KG1 (cell line): ENCODE measurements at regions not wholly inside any gene's neighbourhood (a gene's known extent, or its start where the extent isn't known, plus 50 kb on each side); places are given as distances from the start of the nearest gene placed in this dataset.

ENCODE experiments used
- DNase-seq: peaks from one replicate; lab custom pipeline; 2025; lab: John Stamatoyannopoulos, UW

- no peak for DNase-seq
These were observed 145.4 kb upstream of the C1orf174 start for GRCh38 chr1:4045397-4046010.

GRCh38 chr1:4046836-4047461, 146.9 kb upstream of the C1orf174 start:
- no peak for DNase-seq

- no peak for DNase-seq
These were observed 147.6 kb upstream of the C1orf174 start for GRCh38 chr1:4047666-4048065.

- no peak for DNase-seq
These were observed 148.0 kb upstream of the C1orf174 start for GRCh38 chr1:4048076-4048475.

- DNase-seq, result no peak
These were observed 148.8 kb upstream of the C1orf174 start for GRCh38 chr1:4048921-4049320.

GRCh38 chr1:4050998-4051397, 150.9 kb upstream of the C1orf174 start:
- no peak for DNase-seq

- no peak for DNase-seq
These were observed 152.6 kb upstream of the C1orf174 start for GRCh38 chr1:4052657-4053056.

- DNase-seq, result no peak
These were observed 153.2 kb upstream of the C1orf174 start for GRCh38 chr1:4053160-4053748.

- no peak for DNase-seq
These were observed 153.7 kb upstream of the C1orf174 start for GRCh38 chr1:4053774-4054173.

GRCh38 chr1:4055294-4055967, 155.4 kb upstream of the C1orf174 start:
- no peak for DNase-seq

GRCh38 chr1:4056422-4056821, 156.3 kb upstream of the C1orf174 start:
- DNase-seq, result no peak

GRCh38 chr1:4056989-4057388, 156.9 kb upstream of the C1orf174 start:
- DNase-seq, result no peak

GRCh38 chr1:4057603-4058002, 157.5 kb upstream of the C1orf174 start:
- no peak for DNase-seq

- DNase-seq, result no peak
These were observed 158.1 kb upstream of the C1orf174 start for GRCh38 chr1:4058122-4058521.

- DNase-seq, result no peak
These were observed 158.6 kb upstream of the C1orf174 start for GRCh38 chr1:4058706-4059105.

- no peak for DNase-seq
These were observed 159.2 kb upstream of the C1orf174 start for GRCh38 chr1:4059270-4059669.

- no peak for DNase-seq
These were observed 160.8 kb upstream of the C1orf174 start for GRCh38 chr1:4060850-4061249.

GRCh38 chr1:4061521-4062031, 161.5 kb upstream of the C1orf174 start:
- DNase-seq, result no peak

GRCh38 chr1:4062041-4062440, 162.0 kb upstream of the C1orf174 start:
- DNase-seq, result no peak

GRCh38 chr1:4062560-4062959, 162.5 kb upstream of the C1orf174 start:
- no peak for DNase-seq

GRCh38 chr1:4062992-4063391, 162.9 kb upstream of the C1orf174 start:
- DNase-seq, result no peak

GRCh38 chr1:4063516-4063915, 163.4 kb upstream of the C1orf174 start:
- DNase-seq, result no peak
